GM12891 (cell line): ENCODE measurements at regions not wholly inside any gene's neighbourhood (a gene's known extent, or its start where the extent isn't known, plus 50 kb on each side); places are given as distances from the start of the nearest gene placed in this dataset.

Source experiments
- PAX5 ChIP-seq: IDR thresholded peaks from 2 replicates; pipeline ENCODE4 v1.6.1; 2011; ENCODE audit warnings: low read length, moderate library complexity, mild to moderate bottlenecking; ENCODE audit not compliant: insufficient read depth, severe bottlenecking
- POLR2A ChIP-seq: IDR thresholded peaks from 2 replicates; pipeline ENCODE4 v1.6.1; 2011; ENCODE audit warnings: low read depth, low read length, control low read depth
- POLR2AphosphoS5 ChIP-seq: IDR thresholded peaks from 2 replicates; pipeline ENCODE4 v1.6.1; 2011; ENCODE audit warnings: low read depth, low read length, control low read depth
- POU2F2 ChIP-seq: IDR thresholded peaks from 2 replicates; pipeline ENCODE4 v1.6.1; 2011; ENCODE audit warnings: low read depth, mild to moderate bottlenecking, control low read depth, low read length, moderate library complexity
- SPI1 ChIP-seq: IDR thresholded peaks from 2 replicates; pipeline ENCODE4 v1.6.1; 2011; ENCODE audit warnings: low read depth, low read length, control low read depth
- TAF1 ChIP-seq: IDR thresholded peaks from 2 replicates; pipeline ENCODE4 v1.6.1; 2011; ENCODE audit warnings: low read depth, low read length, control low read depth

GRCh38 chr2:869894-870293, 80.8 kb upstream of the SNTG2 start:
- no peak for TF ChIP-seq POLR2A
- TF ChIP-seq SPI1: no peak
- no peak for TF ChIP-seq POLR2AphosphoS5
- no peak for TF ChIP-seq TAF1
- TF ChIP-seq PAX5: no peak
- no peak for TF ChIP-seq POU2F2
